Mesenchymal stem cell (in vitro differentiated cells and primary cell): ENCODE measurements at regions not wholly inside any gene's neighbourhood (a gene's known extent, or its start where the extent isn't known, plus 50 kb on each side); places are given as distances from the start of the nearest gene placed in this dataset.

Experiments
- DNase-seq: peaks from one replicate; pipeline ENCODE4 v3.0.0-alpha.2; 2013
- H2AFZ ChIP-seq: one replicate; pipeline ENCODE4 v1.6.1; 2013; ENCODE audit warnings: low read depth, mild to moderate bottlenecking, control low read depth, inconsistent platforms, low read length, moderate library complexity
- H2AK5ac ChIP-seq: 2 replicates; pipeline ENCODE4 v1.6.1; 2013; ENCODE audit warnings: low read length, moderate library complexity, mild to moderate bottlenecking, inconsistent platforms; ENCODE audit not compliant: severe bottlenecking
- H2BK120ac ChIP-seq: one replicate; pipeline ENCODE4 v1.6.1; 2013; ENCODE audit warnings: low read depth, mild to moderate bottlenecking, inconsistent platforms, low read length, moderate library complexity
- H2BK12ac ChIP-seq, 2 experiments: one replicate each; pipeline ENCODE4 v1.6.1; 2013; ENCODE audit warnings: inconsistent platforms in 2 of 2, low read length in 2 of 2, mild to moderate bottlenecking in 2 of 2, moderate library complexity in 2 of 2, control low read depth in 1 of 2
- H2BK15ac ChIP-seq: one replicate; pipeline ENCODE4 v1.6.1; 2013; ENCODE audit warnings: mild to moderate bottlenecking, low read depth, inconsistent platforms; ENCODE audit not compliant: poor library complexity, severe bottlenecking
- H2BK5ac ChIP-seq: 2 replicates; pipeline ENCODE4 v1.6.1; 2013; ENCODE audit warnings: low read depth, mild to moderate bottlenecking, low read length, control low read depth, inconsistent platforms; ENCODE audit not compliant: poor library complexity, severe bottlenecking
- H3K14ac ChIP-seq, 2 experiments: one replicate each; pipeline ENCODE4 v1.6.1; 2013; ENCODE audit warnings: inconsistent platforms in 2 of 2, low read length in 2 of 2, control low read depth in 1 of 2, mild to moderate bottlenecking in 1 of 2, moderate library complexity in 1 of 2
- H3K18ac ChIP-seq, 2 experiments: one replicate each; pipeline ENCODE4 v1.6.1; 2013; ENCODE audit warnings: inconsistent platforms in 2 of 2, low read length in 2 of 2, control low read depth in 1 of 2, low read depth in 1 of 2, mild to moderate bottlenecking in 1 of 2
- H3K23ac ChIP-seq, 2 experiments: one replicate each; pipeline ENCODE4 v1.6.1; 2013; ENCODE audit warnings: inconsistent platforms in 2 of 2, low read length in 2 of 2, mild to moderate bottlenecking in 2 of 2, moderate library complexity in 2 of 2, control low read depth in 1 of 2
- H3K27ac ChIP-seq: 2 replicates; pipeline ENCODE4 v1.5.1; 2013; ENCODE audit warnings: mild to moderate bottlenecking, moderate library complexity, low read length, control low read depth, inconsistent platforms; ENCODE audit not compliant: poor library complexity, severe bottlenecking
- H3K27me3 ChIP-seq, 2 experiments: 2 replicates each; pipeline versions ENCODE4 v1.6.1 to v1.7.0; 2013; ENCODE audit warnings: low read length in 2 of 2, mild to moderate bottlenecking in 2 of 2, moderate library complexity in 2 of 2, control low read depth in 1 of 2, inconsistent platforms in 1 of 2; ENCODE audit not compliant: control insufficient read depth in 1 of 2, insufficient read depth in 1 of 2
- H3K36me3 ChIP-seq, 2 experiments: 2 replicates each; pipeline versions ENCODE4 v1.6.1 to v1.7.0; 2013; ENCODE audit warnings: low read length in 2 of 2, control low read depth in 1 of 2, inconsistent platforms in 1 of 2, low read depth in 1 of 2, mild to moderate bottlenecking in 1 of 2; ENCODE audit not compliant: insufficient read depth in 2 of 2, control insufficient read depth in 1 of 2
- H3K4ac ChIP-seq, 2 experiments: one replicate each; pipeline ENCODE4 v1.6.1; 2013; ENCODE audit warnings: inconsistent platforms in 2 of 2, low read length in 2 of 2, mild to moderate bottlenecking in 2 of 2, moderate library complexity in 2 of 2, control low read depth in 1 of 2, low read depth in 1 of 2
- H3K4me1 ChIP-seq: 2 replicates; pipeline ENCODE4 v1.6.1; 2013; ENCODE audit warnings: low read depth, low read length, control low read depth; ENCODE audit not compliant: control insufficient read depth, insufficient read depth
- H3K4me2 ChIP-seq: 2 replicates; pipeline ENCODE4 v1.6.1; 2013; ENCODE audit warnings: low read length, mild to moderate bottlenecking, inconsistent platforms; ENCODE audit not compliant: poor library complexity, severe bottlenecking
- H3K4me3 ChIP-seq, 2 experiments: 2 replicates each; pipeline versions ENCODE4 v1.5.1 to v1.7.0; 2013; ENCODE audit warnings: low read length in 2 of 2, mild to moderate bottlenecking in 2 of 2, control low read depth in 1 of 2, low read depth in 1 of 2; ENCODE audit not compliant: insufficient read depth in 1 of 2
- H3K79me1 ChIP-seq: replicated peaks from 2 replicates; pipeline ENCODE4 v1.6.1; 2013; ENCODE audit warnings: mild to moderate bottlenecking, control low read depth, low read length, inconsistent platforms; ENCODE audit not compliant: poor library complexity, severe bottlenecking
- H3K9ac ChIP-seq: 2 replicates; pipeline ENCODE4 v1.7.0; 2013; ENCODE audit warnings: mild to moderate bottlenecking, low read length, moderate library complexity
- H3K9me3 ChIP-seq: 2 replicates; pipeline ENCODE4 v1.7.0; 2013; ENCODE audit warnings: mild to moderate bottlenecking, low read length; ENCODE audit not compliant: control insufficient read depth
- H4K8ac ChIP-seq: one replicate; pipeline ENCODE4 v1.6.1; 2013; ENCODE audit warnings: inconsistent platforms, mild to moderate bottlenecking, low read length, moderate library complexity
- H4K91ac ChIP-seq: one replicate; pipeline ENCODE4 v1.6.1; 2013; ENCODE audit warnings: mild to moderate bottlenecking, low read length, inconsistent platforms
- WGBS: methylation state at CpG from one replicate; pipeline ENCODE4 v1.1.7; 2013; ENCODE audit warnings: mixed read lengths; 5-methylcytosine and 5-hydroxymethylcytosine counted together

GRCh38 chr2:9060819-9061218, 57.3 kb upstream of the MBOAT2 start:
- Histone ChIP-seq H3K36me3 (no peaks in the 10 kb centered on the region), H3K79me1 (no peaks in the 10 kb centered on the region), H3K4me1 (peaks cover 3% of the 10 kb centered on the region), H2AK5ac (no peak overlapping the region), H3K4me2 (no peak overlapping the region), H3K18ac (no peak overlapping the region), H2BK15ac (no peak overlapping the region), H3K23ac (no peak overlapping the region), H3K14ac (no peak overlapping the region), H2BK120ac (no peak overlapping the region), H2BK5ac (no peak overlapping the region), H3K27me3 (no peaks in the 10 kb centered on the region), H2BK12ac (no peak overlapping the region), H3K4me3 (no peak overlapping the region), H4K8ac (no peak overlapping the region), H4K91ac (no peak overlapping the region), H3K4ac (no peak overlapping the region), H3K9ac (no peak overlapping the region), H3K27ac (no peak overlapping the region), H2AFZ (no peak overlapping the region), H3K9me3 (peaks cover 18% of the 10 kb centered on the region)
- peak; percentile 9 for DNase-seq
- 76% methylated on average over 4 of the region's 4 CpGs for WGBS

- Histone ChIP-seq H2BK12ac (no peak overlapping the region), H2BK5ac (no peak overlapping the region), H3K23ac (no peak overlapping the region), H3K9ac (peak overlapping the region; percentile 67), H4K8ac (peak overlapping the region; percentile 13), H3K9me3 (peaks cover 4% of the 10 kb centered on the region), H3K4me2 (no peak overlapping the region), H2BK15ac (no peak overlapping the region), H3K4me1 (peaks cover 3% of the 10 kb centered on the region), H3K27ac (peak overlapping the region; percentile 80), H3K4me3 (no peak overlapping the region), H3K18ac (no peak overlapping the region), H3K79me1 (no peaks in the 10 kb centered on the region), H3K36me3 (no peaks in the 10 kb centered on the region), H2AFZ (no peak overlapping the region), H2BK120ac (no peak overlapping the region), H3K27me3 (no peaks in the 10 kb centered on the region), H2AK5ac (peak overlapping the region; percentile 74), H3K4ac (no peak overlapping the region), H3K14ac (no peak overlapping the region), H4K91ac (no peak overlapping the region)
- peak; percentile 40 for DNase-seq
- 88% methylated on average over 5 of the region's 9 CpGs for WGBS
Measured at GRCh38 chr2:9057939-9058761, 54.7 kb upstream of the MBOAT2 start.

- WGBS, result 98% methylated on average over 4 of the region's 4 CpGs
- Histone ChIP-seq H2BK12ac (no peak overlapping the region), H3K27me3 (no peaks in the 10 kb centered on the region)
Measured at GRCh38 chr2:9055471-9055870, 52.0 kb upstream of the MBOAT2 start.

GRCh38 chr2:9053534-9053931, 50.0 kb upstream of the MBOAT2 start:
- no peaks in the 10 kb centered on the region for H3K79me1 ChIP-seq
- no peaks in the 10 kb centered on the region for H3K9me3 ChIP-seq
- H2AFZ ChIP-seq, result no peak overlapping the region

More at GRCh38 chr2:9055471-9055870, 52.0 kb upstream of the MBOAT2 start:
- Histone ChIP-seq H3K4me2 (no peak overlapping the region), H3K14ac (no peak overlapping the region), H3K9ac (no peak overlapping the region), H2AFZ (no peak overlapping the region), H3K4me1 (peaks cover 3% of the 10 kb centered on the region), H4K8ac (no peak overlapping the region), H3K27ac (no peak overlapping the region), H3K23ac (no peak overlapping the region), H3K36me3 (no peaks in the 10 kb centered on the region), H2AK5ac (no peak overlapping the region), H3K79me1 (no peaks in the 10 kb centered on the region), H3K4me3 (no peak overlapping the region), H4K91ac (no peak overlapping the region), H3K18ac (no peak overlapping the region), H2BK15ac (no peak overlapping the region), H3K9me3 (no peaks in the 10 kb centered on the region), H2BK5ac (no peak overlapping the region), H2BK120ac (no peak overlapping the region), H3K4ac (no peak overlapping the region)
- DNase-seq, result no peak

More at GRCh38 chr2:9053534-9053931, 50.0 kb upstream of the MBOAT2 start:
- Histone ChIP-seq H2BK5ac (no peak overlapping the region), H3K4me3 (no peak overlapping the region), H3K4me2 (no peak overlapping the region), H3K4me1 (peaks cover under 1% of the 10 kb centered on the region), H3K18ac (no peak overlapping the region), H2BK15ac (no peak overlapping the region), H2BK12ac (no peak overlapping the region), H3K23ac (no peak overlapping the region), H2AK5ac (no peak overlapping the region), H3K27ac (no peak overlapping the region), H3K36me3 (no peaks in the 10 kb centered on the region), H3K9ac (peak overlapping the region; percentile 1), H4K91ac (no peak overlapping the region), H3K27me3 (no peaks in the 10 kb centered on the region), H4K8ac (no peak overlapping the region), H2BK120ac (no peak overlapping the region), H3K4ac (no peak overlapping the region), H3K14ac (no peak overlapping the region)
- no peak for DNase-seq
- 89% methylated on average over 2 of the region's 2 CpGs for WGBS
